ENCODE measurements at regions not wholly inside any gene's neighbourhood (a gene's known extent, or its start where the extent isn't known, plus 50 kb on each side); places are given as distances from the start of the nearest gene placed in this dataset.

DNA sequence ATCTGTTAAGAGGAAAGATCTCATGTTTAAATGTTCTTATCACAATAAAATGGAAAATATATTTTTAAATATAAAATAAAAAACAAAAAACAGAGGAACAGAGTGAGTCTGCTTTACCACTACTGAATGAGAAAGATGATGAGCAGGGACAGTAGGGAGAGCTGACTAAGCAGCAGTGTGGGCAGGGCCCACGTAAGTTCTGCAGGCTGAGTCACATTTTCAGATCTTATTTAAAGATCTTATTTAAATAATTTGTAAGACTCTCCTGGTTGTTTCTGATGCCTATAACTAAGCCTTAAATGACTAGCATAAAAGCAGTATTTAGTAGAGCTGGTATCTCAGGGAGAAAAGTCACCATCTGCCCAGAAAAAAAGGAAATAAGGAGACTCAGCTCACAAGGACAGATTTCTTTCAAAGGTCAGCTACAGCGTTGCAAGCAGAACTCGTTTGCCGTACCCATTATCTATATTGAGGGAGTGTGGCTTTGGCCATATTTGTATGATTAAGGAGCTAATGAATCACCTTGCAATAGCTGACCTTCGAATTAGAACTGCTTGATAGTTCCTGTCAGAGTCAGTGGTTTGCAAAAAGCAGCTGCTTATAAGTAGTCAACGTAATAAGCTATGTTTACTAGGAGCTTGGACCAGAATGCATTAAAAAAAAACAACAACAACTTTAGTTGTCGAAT is 322.1 kb upstream of the CHAC2 start:
- no peak for DNase-seq

DNA sequence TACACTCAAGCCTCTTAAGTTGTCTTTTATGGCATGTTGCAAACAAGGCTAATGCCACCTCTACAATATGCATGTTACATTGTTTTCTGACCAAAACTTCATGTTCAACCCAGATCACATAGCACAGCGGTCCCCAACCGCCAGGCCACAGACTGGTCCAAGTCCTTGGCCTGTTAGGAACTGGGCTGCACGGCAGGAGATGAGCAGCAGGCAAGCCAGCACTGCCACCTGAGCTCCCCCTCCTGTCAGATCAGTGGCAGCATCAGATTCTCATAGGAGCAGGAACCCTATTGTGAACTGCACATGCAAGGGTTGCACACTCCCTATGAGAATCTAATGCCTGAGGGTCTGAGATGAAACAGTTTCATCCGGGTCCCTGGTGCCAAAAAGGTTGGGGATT is 324.8 kb upstream of the CHAC2 start:
- DNase-seq: peak in 1 of 2 experiments; percentile 57

DNA sequence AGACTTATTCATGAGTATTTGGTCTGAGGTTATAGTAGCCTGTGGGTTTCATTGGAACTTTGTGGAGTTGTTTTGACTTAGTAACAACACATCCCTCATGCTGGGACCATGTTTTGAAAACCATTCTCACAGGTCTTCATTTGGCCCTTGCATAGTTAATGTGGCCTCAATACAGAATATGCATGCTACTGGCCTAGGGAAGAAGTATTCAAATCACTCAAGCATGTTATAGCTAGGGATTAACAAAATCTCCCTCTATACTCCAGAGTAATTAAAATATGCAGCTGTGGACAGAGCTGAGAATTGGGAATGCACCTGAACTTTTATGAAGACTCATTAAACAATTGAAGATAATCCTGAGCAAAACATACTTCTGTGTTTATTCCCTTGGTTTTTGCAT is 325.5 kb upstream of the CHAC2 start:
- DNase-seq: peak in 1 of 2 experiments; percentile 57

DNA sequence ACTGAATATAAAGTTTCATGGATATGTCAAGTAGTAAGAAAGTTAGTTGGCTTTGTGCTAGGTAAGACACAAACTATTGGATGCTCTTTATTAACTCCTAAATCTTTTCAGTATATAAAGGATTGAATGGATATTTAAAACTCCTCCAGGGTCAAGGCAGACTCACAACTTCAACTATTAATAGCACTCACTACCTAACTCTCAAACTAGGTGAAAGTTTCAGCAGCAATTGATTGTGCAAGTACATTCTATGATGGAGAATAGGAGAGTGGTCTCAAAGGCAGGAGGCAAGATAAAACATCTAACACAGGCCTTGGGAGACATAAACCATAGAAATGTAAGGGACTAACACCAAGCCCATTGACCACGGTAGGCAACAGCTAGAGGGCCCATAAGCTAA is 328.9 kb upstream of the CHAC2 start:
- DNase-seq: no peak

DNA sequence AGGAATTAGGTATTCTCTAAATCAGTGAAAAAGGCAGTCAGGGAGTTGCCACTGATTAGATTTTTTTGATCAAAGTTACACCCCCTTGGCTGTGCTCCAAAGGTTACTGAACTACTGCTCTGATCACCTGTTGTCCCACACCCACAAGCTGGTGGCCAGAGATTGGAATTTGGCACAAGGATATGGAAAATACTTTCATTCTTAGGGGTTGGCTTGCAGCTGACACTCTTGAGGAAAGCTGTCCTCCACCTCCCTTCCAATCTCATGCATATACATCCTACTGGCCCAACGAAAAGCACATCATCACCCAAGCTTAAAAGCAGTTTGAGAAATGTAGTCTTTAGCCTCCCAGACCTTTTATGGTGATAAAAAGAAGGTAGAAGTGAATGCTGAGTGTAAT is 329.5 kb upstream of the CHAC2 start:
- no peak for DNase-seq

DNA sequence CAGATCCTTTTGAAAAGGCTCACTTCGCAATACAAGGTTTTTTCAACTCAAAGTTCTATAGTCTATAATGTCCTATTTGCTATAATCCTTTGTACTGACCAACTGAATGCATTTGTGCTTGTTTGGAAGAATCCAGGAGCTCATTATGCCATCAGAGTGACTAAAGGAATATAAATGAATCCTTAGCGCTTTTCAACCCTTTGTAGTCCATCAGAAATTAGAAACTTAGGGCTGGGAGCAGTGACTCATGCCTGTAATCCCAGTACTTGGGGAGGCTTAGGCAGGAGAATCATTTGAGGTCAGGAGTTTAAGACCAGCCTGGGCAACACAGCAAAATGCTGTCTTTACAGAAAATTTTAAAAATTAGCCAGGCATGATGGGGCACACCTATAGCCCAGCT is 330.2 kb upstream of the CHAC2 start:
- DNase-seq: no peak

DNA sequence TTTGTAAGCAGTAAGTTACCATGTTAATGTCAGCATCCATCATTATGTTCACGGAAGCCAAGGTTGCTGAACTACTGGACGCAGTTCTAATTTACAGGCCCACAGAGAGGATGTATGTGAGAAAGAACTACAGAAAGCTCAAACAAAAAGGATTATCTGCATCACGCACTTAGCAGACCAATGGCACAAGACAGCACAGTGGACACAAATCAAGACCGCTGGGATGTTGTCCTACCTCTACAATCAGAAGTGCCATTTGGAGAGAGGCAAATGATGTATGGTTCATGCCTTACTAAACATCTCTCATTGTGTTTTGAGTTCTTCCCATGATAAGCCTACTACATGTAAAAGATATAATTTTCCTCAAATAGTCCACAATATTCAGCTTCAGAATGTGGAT is 330.7 kb upstream of the CHAC2 start:
- no peak for DNase-seq

DNA sequence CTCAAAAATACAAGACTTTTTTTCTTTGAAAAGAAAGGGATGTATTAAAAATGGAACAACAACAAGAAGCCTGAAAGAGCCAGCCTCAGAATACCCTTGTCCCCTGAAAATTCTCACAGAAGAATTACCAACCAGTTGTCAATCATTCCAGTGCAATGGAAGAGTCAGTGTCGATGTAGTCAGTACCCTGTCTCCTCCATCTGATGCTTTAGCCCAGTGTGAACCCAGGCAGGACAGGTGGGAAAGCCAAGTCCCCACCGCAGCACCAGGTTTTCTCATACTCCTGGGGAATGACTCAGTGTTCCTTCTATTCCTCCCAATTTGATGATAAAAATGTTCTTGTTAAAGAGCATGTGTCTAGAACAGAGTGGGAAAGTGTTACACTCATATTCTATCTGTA is 332.0 kb upstream of the CHAC2 start:
- DNase-seq: no peak

DNA sequence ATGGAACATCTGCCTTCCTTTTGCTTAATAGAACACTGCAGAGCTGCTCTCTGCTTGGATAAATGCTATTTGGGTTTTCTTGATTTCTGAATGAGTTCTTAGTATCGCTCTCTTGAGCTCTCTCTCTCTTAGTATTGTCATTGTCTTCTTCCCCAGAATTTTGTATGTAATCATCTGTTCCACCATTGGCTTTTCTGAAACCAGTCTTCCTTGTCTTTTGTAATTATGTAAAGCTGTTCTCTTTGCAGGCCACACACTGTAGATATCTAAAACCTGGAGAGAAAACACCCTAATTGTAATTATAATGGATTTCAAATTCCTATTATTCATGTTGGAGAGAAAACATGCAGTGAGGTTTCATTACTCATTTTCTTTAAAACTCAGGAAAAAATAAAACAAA is 333.1 kb upstream of the CHAC2 start:
- DNase-seq: no peak

DNA sequence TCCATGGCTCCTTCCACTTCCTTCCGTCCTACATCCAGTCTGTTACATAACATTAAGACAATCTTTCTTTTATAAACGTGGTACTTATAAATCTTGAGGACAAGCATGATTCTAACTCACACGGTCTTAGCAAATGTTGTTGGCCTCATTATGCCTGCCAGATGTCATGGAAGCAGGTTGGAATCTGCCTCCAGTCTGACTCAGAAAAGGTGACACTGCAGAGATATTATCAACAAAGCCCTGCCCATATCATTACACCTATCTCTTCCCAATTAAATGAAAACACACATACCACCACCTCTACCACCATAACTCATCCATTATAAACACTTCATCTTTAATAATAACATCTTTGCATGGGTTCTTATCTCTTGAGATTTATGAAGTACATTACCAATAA is 334.7 kb upstream of the CHAC2 start:
- DNase-seq: no peak

DNA sequence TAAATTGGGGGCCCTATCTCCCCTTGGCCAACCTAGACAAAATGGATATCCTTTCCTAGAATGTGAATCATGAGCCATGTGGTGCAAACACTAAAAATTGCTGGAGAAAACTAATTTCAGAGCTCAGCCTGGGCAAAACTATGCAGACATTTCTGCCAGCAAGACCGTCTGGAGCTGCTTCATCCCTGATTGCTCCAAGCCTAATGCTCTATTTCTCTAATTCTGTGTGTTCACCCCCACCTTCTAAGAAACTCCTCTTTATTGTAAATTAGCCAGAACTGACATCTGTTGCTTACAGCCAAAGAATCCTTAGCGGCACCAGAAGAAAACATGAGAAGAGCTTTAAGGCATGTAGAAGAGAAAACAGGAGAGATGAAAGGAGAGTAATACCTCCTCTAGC is 337.7 kb upstream of the CHAC2 start:
- peak in 1 of 2 experiments; percentile 30 for DNase-seq

DNA sequence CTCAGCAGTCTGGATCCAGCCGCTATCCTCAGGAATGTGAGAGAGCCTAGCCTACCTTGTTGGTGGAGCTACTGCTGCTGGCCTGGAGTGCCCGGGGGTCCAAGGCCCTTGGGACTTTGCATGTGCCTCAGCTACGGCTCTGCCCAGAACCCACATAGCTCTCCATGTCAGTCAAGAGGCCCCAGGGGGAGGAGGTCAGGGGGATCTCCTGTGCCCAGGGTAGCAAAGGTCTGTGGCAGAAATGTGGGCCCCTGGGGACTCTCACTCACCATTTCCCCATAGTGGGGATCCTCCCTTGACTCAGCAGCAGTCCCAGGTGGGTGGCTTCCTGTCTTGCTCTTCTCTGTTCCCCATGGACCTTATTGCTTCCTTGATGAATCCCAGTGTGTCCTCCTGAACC is 342.7 kb upstream of the CHAC2 start:
- DNase-seq: no peak

DNA sequence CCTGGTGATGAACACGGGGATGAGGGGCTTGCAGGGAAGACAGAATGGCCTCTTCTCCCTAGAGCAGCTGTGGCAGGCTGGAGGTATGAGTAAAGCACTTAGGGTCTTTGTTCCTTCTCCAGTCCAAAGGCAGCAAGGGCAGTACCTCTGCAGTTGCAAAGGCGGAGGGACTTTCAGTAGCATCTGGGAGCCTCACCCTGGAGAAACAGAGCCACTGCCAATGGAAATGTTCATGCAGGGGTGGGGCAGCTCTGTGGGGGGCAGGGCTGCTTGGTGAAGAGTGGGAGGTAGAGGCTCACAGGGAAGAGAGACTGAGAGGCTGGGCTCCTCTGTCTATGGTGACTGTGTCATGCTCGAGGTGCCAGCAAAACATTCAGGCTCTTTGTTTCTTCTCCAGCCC is 344.1 kb upstream of the CHAC2 start:
- no peak for DNase-seq

DNA sequence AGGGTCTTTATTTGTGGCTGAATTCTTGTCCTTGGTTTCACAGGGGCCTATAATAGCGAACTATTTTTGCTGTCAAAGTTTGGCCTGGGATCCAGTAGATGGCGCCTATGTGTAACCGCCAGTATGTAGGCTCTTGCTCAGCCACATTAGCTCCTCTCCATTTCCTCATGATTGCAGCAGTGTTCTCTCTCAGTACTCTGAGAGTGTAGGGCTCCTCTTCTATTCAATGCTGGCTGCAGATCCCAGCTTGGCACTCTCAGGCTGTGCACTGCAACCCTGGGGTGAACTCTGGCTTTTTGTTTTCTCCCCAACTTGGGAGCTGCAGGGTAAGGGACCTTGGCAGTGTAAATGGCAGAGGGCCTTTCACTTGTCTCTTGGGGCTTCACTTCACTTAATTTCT is 344.6 kb upstream of the CHAC2 start:
- peak in 1 of 2 experiments; percentile 53 for DNase-seq

DNA sequence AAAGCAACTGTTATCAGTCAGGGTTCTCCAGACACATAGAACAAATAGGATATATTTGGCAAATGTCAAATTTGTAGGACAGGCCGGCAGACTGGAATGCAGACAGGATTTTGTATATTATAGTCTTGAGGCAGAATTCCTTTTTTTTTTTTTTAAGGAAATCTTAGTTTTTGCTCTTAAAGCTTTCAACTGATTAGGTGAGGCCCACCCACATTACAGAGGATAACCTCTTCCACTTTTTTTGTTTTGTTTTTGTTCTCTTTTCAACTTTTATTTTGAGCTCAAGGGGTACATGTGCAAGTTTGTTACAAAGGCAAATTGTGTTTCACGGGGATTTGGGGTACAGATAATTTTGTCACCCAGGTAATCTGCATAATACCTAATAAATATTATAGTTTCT is 350.2 kb upstream of the CHAC2 start:
- DNase-seq: no peak

DNA sequence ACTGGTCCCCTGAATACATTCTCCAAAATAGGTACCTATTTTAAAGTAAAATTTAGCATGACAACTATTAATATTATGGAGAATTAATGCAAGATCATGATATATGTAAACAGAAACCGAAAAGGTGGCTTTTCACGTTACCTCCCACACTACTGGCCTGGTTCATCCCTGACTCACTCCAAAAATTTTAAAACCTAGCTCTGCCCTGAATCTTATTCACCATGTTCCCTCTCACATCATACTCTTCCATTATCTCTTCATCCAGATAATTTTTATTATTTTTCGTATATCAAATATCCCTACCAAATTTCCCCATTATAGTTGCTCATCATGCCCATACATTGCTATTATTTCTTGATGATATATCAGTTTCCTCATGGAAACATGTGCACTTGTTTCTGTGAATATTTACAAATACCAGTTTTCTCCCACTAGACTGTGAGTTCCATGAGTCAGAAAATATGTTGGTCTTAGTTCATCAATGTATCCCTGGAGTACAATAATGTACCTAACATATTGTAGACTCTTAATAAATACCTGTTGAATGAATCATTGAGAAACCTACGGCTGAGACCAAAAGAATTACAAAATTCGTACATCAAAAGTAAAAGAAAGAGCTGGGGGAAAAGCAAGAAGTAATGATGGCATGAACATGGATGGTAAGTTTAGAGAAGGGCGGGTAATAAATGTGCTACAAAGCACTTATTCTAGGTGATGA is 360.1 kb upstream of the CHAC2 start:
- no peak for DNase-seq

DNA sequence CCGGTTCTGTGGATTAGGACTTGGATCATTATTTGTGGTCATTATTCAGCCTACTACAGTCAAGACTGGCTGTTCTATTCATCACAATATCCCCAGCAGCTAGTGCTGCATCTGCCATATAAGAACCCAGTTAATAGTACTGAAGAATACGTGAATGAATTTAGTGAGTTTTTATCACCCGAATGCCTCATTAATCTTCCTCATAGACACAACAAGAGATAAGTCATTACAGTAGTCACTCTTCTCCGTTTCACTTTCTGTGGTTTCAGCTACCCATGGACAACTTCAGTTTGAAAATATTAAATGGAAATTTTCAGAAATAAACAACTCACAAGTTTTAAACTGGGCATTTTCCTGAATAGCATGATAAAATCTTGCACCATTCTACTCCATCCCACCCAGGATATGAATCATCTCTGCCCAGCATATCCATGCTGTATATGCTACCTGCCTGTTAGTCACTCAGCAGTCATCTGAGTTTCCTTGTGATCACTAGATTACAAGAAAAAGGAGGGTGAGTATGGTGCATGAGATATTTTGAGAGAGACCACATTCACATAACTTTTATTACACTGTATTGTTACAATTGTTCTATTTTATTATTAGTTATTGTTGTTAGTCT is 363.7 kb upstream of the CHAC2 start:
- DNase-seq: no peak

DNA sequence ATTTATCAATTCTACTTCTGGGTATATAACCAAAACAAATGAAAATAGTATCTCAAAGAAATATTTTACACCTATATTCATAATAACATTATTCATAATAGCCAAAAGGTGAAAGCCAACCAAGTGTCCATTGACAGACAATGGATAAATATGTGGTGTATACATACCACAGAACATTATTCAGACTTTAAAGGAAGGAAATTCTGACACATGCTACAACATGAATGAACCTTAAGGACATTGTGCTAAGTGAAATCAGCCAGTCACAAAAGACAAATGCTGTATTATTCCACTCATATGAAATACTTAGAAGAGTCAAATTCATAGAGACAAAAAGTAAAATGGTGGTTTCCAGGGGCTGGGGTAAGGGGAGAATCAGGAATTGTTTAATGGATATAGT is 370.5 kb upstream of the CHAC2 start:
- DNase-seq: no peak

DNA sequence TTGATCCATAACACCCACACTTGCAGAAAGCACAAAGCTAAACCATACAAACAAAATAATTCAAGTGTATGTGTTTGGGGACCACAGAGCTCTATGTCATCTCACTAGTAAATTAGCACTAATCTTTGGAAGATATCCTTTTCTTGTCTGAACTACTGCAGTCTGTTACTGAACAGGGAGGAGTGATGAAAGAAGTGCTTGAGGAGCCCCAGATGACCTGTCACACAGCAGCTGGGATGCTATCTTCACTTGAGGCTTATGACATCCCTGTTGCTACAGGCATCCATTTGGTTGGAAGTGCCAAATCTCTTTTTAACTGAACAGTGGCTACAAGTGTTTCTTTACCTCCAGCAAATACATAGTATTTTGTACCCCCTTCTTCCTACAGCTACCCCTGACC is 386.3 kb upstream of the CHAC2 start:
- DNase-seq: peak in 1 of 2 experiments; percentile 33

DNA sequence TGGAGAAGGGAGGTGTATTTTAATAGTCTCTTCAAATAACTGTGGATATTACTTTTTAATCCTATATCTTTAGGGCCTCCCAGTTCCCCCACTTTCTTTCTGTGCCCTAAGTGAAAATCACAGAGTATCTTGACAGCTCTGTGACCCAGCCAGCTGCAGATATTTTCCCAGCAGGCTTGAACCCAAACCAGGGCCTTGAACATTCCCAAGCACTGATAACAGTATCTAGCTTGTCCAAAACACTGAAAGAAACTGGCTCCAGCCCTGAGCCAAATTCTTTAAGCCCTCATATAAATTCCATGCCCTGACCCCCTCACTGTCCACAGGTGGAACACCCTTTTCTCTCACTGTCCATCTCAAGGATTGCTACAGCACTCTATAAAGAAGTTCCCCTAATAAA is 388.1 kb upstream of the CHAC2 start:
- no peak for DNase-seq

DNA sequence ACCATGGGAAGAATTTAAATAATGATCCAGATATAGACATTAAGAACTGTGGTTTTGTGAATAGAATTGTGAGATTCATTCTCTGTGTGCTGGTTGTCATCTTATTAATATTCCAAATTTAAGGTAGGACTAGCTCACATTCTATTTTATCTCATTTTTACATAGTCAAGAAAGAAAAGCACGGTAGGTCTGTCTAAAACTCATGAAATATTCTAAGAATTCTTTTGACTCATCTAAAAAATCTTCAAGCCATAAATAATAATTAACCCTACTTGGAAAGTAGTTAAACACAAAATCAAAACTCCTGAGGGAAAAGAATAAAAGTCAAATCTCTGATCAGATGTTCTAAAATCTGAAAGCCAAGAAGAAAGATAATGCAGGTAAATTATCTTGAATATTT is 388.8 kb upstream of the CHAC2 start:
- DNase-seq: no peak

DNA sequence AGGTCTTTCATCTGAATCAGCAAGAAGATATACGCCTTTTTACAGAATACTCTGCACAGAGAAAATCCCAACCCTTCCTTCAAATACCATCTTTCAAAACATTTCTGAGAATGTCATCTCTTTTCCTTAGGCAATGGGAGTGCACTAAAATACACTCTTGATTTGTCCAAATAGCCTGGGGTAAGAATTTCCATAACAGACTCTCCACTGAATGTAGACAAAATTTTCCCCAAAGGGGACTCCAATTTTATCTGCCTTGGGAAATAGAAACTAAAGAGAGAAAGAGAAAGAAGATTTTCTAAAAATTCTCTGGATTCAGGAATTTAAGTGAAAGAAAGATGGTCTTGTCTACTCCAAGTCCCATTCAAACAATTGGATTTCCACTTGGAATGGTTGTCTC is 394.5 kb upstream of the CHAC2 start:
- no peak for DNase-seq

DNA sequence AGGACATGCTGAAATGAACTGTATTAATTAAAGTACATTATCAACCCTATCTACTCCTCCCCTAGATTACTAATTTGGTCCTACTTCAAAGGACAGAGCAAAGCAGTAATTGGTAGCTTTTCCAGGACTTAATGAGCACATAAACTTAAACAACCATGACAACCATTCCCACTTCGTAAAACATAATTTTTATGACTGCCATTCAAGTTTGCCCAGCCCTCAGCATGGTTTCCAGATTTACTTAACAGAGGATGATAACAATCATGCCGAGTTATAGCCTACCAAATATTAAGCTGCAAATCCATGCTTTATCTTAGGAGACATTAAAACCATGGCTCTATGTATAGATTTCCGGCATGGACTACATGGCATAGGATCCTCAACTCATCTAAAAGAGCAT is 401.1 kb upstream of the CHAC2 start:
- no peak for DNase-seq

DNA sequence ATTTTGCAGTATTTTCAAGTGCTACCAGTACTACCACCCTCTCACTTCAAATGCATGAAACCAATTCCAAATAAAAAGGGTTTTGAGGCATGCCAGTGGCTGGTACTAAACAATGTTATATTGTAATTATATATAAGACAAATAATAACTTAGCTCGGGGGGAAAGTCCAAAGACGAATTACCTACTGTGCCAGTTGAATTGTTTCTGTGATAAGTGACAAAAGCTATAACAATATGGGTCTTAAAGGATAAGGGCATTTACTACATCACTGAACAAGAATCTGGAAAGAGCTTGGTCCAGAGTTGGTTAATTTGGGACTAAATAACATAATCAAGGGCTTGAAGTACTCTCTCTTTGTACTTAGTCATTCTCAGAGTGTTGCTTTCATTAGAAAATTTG is 404.7 kb upstream of the CHAC2 start:
- no peak for DNase-seq

Measured in NCI-H524 (cell line).